SK-N-SH (cell line): ENCODE measurements at regions not wholly inside any gene's neighbourhood (a gene's known extent, or its start where the extent isn't known, plus 50 kb on each side); places are given as distances from the start of the nearest gene placed in this dataset.

Experiments
- CTCF ChIA-PET: fragments of 300-600, 350-600 bp; formaldehyde crosslinking; extraction: SDS; loops from one replicate; lab custom pipeline; 2021; lab: Yijun Ruan, JAX
- POLR2A ChIA-PET: fragments of 350-600 bp; sonication (Branson Sonifier 250); formaldehyde crosslinking; extraction: SDS; loops from one replicate; lab custom pipeline; 2020; ENCODE audit warnings: antibody characterized with exemption, inconsistent platforms; lab: Yijun Ruan, JAX
- DNase-seq: peaks from one replicate; pipeline ENCODE4 v3.0.0; 2012
- H2AFZ ChIP-seq: fragments of 200-600 bp; sonication (generic); 2 replicates; pipeline ENCODE4 v1.8.1; 2016; ENCODE audit warnings: antibody characterized with exemption, mild to moderate bottlenecking, low read depth
- H3F3A ChIP-seq: fragments of 200-600 bp; sonication (generic); replicated peaks from 2 replicates; pipeline ENCODE3; 2016; ENCODE audit warnings: antibody characterized with exemption, mild to moderate bottlenecking; ENCODE audit not compliant: insufficient read depth
- H3K27ac ChIP-seq, 2 experiments: fragments of 200-500 bp in 1 of 2; fragments of 200-600 bp in 1 of 2; sonication (Bioruptor generic) in 1 of 2; sonication (generic), shearing (Covaris generic) in 1 of 2; 2 replicates each; pipeline versions ENCODE4 v1.5.1 to v1.6.1; 2014 to 2016; ENCODE audit warnings: low read depth in 2 of 2, inconsistent platforms in 1 of 2, low read length in 1 of 2, mild to moderate bottlenecking in 1 of 2, mixed read lengths in 1 of 2
- H3K27me3 ChIP-seq: fragments of 200-600 bp; sonication (generic), shearing (Covaris generic); 2 replicates; pipeline ENCODE4 v1.6.1; 2016; ENCODE audit warnings: mixed run types; ENCODE audit not compliant: insufficient read depth
- H3K36me3 ChIP-seq, 2 experiments: fragments of 200-500 bp in 1 of 2; fragments of 200-600 bp in 1 of 2; sonication (Bioruptor generic) in 1 of 2; sonication (generic) in 1 of 2; replicated peaks in 1 of 2; 2 replicates each; pipeline versions ENCODE3 to v1.5.1; 2014 to 2016; ENCODE audit warnings: low read length in 1 of 2, mild to moderate bottlenecking in 1 of 2; ENCODE audit not compliant: insufficient read depth in 2 of 2, control insufficient read depth in 1 of 2
- H3K4me1 ChIP-seq, 2 experiments: fragments of 200-500 bp in 1 of 2; fragments of 200-600 bp in 1 of 2; sonication (Bioruptor generic) in 1 of 2; sonication (generic), shearing (Covaris generic) in 1 of 2; 2 replicates each; pipeline versions ENCODE4 v1.5.1 to v1.6.1; 2014 to 2016; ENCODE audit warnings: low read depth in 1 of 2, low read length in 1 of 2, mixed run types in 1 of 2; ENCODE audit not compliant: insufficient read depth in 2 of 2, control insufficient read depth in 1 of 2
- H3K4me2 ChIP-seq: fragments of 200-600 bp; sonication (generic), shearing (Covaris generic); 2 replicates; pipeline ENCODE4 v1.6.1; 2017; ENCODE audit warnings: mixed run types
- H3K4me3 ChIP-seq, 2 experiments: fragments of 200-500 bp in 1 of 2; fragments of 200-600 bp in 1 of 2; sonication (Bioruptor generic) in 1 of 2; sonication (generic), shearing (Covaris generic) in 1 of 2; 2 replicates each; pipeline versions ENCODE4 v1.5.1 to v1.8.1; 2014 to 2016; ENCODE audit warnings: low read depth in 2 of 2, inconsistent platforms in 1 of 2, low read length in 1 of 2, mild to moderate bottlenecking in 1 of 2, mixed read lengths in 1 of 2, moderate library complexity in 1 of 2
- H3K79me2 ChIP-seq: fragments of 200-600 bp; sonication (generic); 2 replicates; pipeline ENCODE4 v1.8.1; 2017; ENCODE audit warnings: mild to moderate bottlenecking; ENCODE audit not compliant: insufficient read depth
- H3K9ac ChIP-seq: fragments of 200-600 bp; sonication (generic); 2 replicates; pipeline ENCODE4 v1.6.1; 2017; ENCODE audit warnings: mixed run types
- H3K9me2 ChIP-seq: fragments of 200-600 bp; sonication (generic); 2 replicates; pipeline ENCODE4 v1.6.1; 2017; ENCODE audit warnings: mixed run types
- H3K9me3 ChIP-seq: fragments of 200-600 bp; sonication (generic); 2 replicates; pipeline ENCODE4 v1.6.1; 2017; ENCODE audit warnings: mixed run types, mild to moderate bottlenecking, moderate library complexity
- H4K20me1 ChIP-seq: fragments of 200-600 bp; sonication (generic); 2 replicates; pipeline ENCODE4 v1.6.1; 2017; ENCODE audit warnings: mild to moderate bottlenecking, mixed run types; ENCODE audit not compliant: insufficient read depth
- CHD2 ChIP-seq: fragments of 150-350 bp; IDR thresholded peaks from 2 replicates; pipeline ENCODE4 v1.6.1; 2018; ENCODE audit warnings: low read length; ENCODE audit not compliant: partially characterized antibody
- CTCF ChIP-seq: fragments of 200-600 bp; sonication (generic); IDR thresholded peaks from 2 replicates; pipeline ENCODE4 v1.6.1; 2017; ENCODE audit warnings: antibody characterized with exemption, mild to moderate bottlenecking, moderate library complexity
- ELF1 ChIP-seq: IDR thresholded peaks from 2 replicates; pipeline ENCODE4 v1.4.0; 2012
- GABPA ChIP-seq: IDR thresholded peaks from 2 replicates; pipeline ENCODE4 v1.4.0; 2012; ENCODE audit warnings: low read depth, mild to moderate bottlenecking
- GATA2 ChIP-seq: sonication (generic); formaldehyde crosslinking; IDR thresholded peaks from 2 replicates; pipeline ENCODE4 v1.5.0; 2020; ENCODE audit warnings: mild to moderate bottlenecking, missing genetic modification reagents
- RAD21 ChIP-seq: IDR thresholded peaks from 2 replicates; pipeline ENCODE4 v1.6.1; 2012; ENCODE audit warnings: mild to moderate bottlenecking, low read length
- RCOR1 ChIP-seq: fragments of 150-350 bp; IDR thresholded peaks from 2 replicates; pipeline ENCODE4 v1.6.1; 2017; ENCODE audit warnings: antibody characterized with exemption, low read length
- RFX5 ChIP-seq: IDR thresholded peaks from 2 replicates; pipeline ENCODE4 v1.6.1; 2012; ENCODE audit warnings: mild to moderate bottlenecking, improper control_type of control experiment, low read length
- RXRA ChIP-seq: IDR thresholded peaks from 2 replicates; pipeline ENCODE4 v1.4.0; 2012; ENCODE audit warnings: low read depth, mild to moderate bottlenecking, borderline replicate concordance
- TCF12 ChIP-seq: IDR thresholded peaks from 2 replicates; pipeline ENCODE4 v1.4.0; 2012
- TEAD4 ChIP-seq: IDR thresholded peaks from 2 replicates; pipeline ENCODE4 v1.4.0; 2012; ENCODE audit warnings: mild to moderate bottlenecking, borderline replicate concordance; ENCODE audit not compliant: insufficient read depth
- YY1 ChIP-seq: IDR thresholded peaks from 2 replicates; pipeline ENCODE4 v1.4.0; 2012; ENCODE audit warnings: low read depth, mild to moderate bottlenecking
- WGBS: methylation state at CpG from one replicate; pipeline ENCODE4 v1.1.6; 2017; ENCODE audit warnings: low lambda C conversion rate; 5-methylcytosine and 5-hydroxymethylcytosine counted together
- TF ChIP-seq, protein P1 (sequence below): IDR thresholded peaks from 2 replicates; pipeline ENCODE4 v1.4.0; 2012; ENCODE audit warnings: low read depth
- TF ChIP-seq, protein P2 (sequence below): IDR thresholded peaks from 2 replicates; pipeline ENCODE4 v1.4.0; 2012; ENCODE audit warnings: low read depth, borderline replicate concordance

DNA sequence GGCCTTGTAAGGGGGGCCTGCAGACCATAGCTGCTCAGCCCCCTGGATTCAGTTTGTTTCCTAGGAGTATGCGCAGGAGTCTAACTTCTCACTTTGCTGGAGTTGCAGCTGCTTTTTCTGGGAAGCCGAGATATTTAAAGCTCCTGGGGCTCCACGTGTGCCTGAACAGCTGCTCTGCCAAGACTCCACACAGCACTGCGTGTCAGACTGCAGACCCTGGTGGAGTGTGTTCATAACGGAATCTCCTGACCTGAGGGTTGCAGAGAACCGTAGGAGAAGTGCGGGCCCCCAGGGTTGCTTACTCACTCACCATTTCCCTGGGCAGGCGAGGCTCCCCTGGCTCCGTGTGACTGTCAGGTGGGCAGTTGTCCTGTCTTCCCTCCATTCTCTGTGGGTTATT, 474.3 kb upstream of the TMPRSS15 start:
- Histone ChIP-seq H4K20me1 (no peaks in the 10 kb centered on the region), H3K36me3 (no peaks in the 10 kb centered on the region), H3K9ac (no peak overlapping the region)
- 1% methylated on average over 7 of the region's 9 CpGs for WGBS
- TF ChIP-seq RXRA: no peak
- TF ChIP-seq RAD21: no peak
- no peak for TF ChIP-seq RFX5
- TF ChIP-seq YY1: no peak
- no peak for TF ChIP-seq RCOR1
- TF ChIP-seq, protein P1, sequence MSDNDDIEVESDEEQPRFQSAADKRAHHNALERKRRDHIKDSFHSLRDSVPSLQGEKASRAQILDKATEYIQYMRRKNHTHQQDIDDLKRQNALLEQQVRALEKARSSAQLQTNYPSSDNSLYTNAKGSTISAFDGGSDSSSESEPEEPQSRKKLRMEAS: no peak
- TF ChIP-seq, protein P2, sequence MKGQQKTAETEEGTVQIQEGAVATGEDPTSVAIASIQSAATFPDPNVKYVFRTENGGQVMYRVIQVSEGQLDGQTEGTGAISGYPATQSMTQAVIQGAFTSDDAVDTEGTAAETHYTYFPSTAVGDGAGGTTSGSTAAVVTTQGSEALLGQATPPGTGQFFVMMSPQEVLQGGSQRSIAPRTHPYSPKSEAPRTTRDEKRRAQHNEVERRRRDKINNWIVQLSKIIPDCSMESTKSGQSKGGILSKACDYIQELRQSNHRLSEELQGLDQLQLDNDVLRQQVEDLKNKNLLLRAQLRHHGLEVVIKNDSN: no peak
- no peak for TF ChIP-seq CHD2
- TF ChIP-seq, all 33 proteins: peak for 0
- H3K9me3 ChIP-seq: no peaks in the 10 kb centered on the region
- no peak for DNase-seq
- H3K4me1 ChIP-seq: no peaks in the 10 kb centered on the region
- H3K79me2 ChIP-seq: no peaks in the 10 kb centered on the region
- ChIA-PET CTCF (no interaction called here), POLR2A (no interaction called here)
- no peak overlapping the region for H2AFZ ChIP-seq
- no peak overlapping the region for H3K4me3 ChIP-seq
- H3K9me2 ChIP-seq: no peaks in the 10 kb centered on the region
- no peaks in the 10 kb centered on the region for H3K27me3 ChIP-seq
- no peaks in the 10 kb centered on the region for H3F3A ChIP-seq
- H3K27ac ChIP-seq: no peak overlapping the region
- no peak overlapping the region for H3K4me2 ChIP-seq

DNA sequence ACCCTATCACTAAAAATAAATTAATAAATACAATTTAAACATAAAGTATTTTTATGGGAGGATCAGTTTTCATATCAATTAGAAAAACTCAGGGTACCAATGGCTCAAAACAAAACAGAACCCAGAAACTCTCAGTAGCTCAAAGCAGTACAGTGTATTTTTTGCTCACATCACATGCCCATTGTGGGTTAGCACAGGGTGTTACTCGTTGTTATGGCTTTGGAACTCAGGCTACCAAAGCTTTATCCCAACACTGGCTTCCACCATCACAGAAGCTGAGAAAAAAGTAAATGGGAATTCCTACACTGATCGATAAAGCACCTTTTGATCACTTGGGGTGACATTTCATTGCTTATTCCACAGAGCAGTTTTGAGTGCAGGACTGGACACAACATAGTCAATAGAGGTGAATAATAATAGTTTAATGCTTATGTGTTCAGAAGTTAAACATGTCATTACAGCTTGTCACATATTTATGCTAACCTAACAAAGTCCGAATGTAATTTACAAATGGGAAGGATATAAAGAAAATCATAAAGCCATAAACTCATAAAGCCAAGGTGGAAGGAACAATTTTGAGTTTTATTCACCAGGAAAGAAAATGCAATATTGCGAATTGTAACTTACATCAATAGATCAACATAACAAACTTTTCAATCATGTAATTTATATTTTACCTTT, 484.5 kb upstream of the TMPRSS15 start:
- Histone ChIP-seq H3K9ac (no peak overlapping the region), H3K4me2 (no peak overlapping the region), H3K36me3 (no peaks in the 10 kb centered on the region), H3F3A (no peaks in the 10 kb centered on the region), H3K79me2 (no peaks in the 10 kb centered on the region), H3K27me3 (no peaks in the 10 kb centered on the region), H3K9me2 (no peaks in the 10 kb centered on the region), H3K4me1 (no peaks in the 10 kb centered on the region), H3K4me3 (no peak overlapping the region), H3K9me3 (no peaks in the 10 kb centered on the region), H2AFZ (no peak overlapping the region), H4K20me1 (no peaks in the 10 kb centered on the region), H3K27ac (no peak overlapping the region)
- POLR2A ChIA-PET: no interaction called here
- CTCF ChIA-PET: no interaction called here
- no peak for TF ChIP-seq GABPA
- no peak for TF ChIP-seq GATA2
- TF ChIP-seq, protein P2: no peak
- TF ChIP-seq TEAD4: no peak
- TF ChIP-seq CHD2: no peak
- TF ChIP-seq CTCF: no peak
- TF ChIP-seq ELF1: no peak
- TF ChIP-seq TCF12: no peak
- TF ChIP-seq RXRA: no peak
- DNase-seq: no peak
- 20% methylated on average over 4 of the region's 4 CpGs for WGBS
